ENCODE measurements at regions not wholly inside any gene's neighbourhood (a gene's known extent, or its start where the extent isn't known, plus 50 kb on each side); places are given as distances from the start of the nearest gene placed in this dataset.

DNA sequence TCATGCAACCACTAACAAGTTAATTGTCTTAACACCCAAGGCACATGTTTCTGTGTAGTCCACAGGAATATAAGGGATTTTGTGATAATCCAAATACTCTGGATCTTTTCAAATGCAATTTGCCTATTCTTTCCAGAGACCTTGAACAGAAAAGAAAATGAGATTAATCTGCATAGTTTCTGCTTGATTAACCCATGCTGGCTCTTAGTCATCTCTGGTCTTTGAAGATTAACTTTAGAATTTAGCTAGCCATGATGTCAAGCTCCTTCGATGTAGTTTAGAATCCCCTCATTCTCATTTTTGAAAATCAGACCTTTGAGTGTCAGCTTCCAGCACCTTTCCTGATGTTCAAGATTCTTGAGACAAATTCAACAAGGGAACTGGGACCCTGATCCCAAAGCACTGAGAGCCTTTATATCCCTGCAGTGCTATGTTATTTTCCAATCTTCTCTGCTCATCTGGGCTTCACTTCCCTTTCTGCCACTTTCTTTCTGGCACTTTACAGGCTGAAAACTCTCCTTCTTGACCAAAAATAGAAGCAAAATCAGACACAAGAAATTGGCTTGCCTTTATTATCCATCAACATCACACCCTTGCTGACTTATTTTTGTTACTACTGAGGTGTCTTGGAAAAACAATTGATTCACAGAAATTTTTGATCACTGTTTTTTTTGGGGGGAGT is 155.5 kb downstream of the PALM2AKAP2 start:
- TF ChIP-seq, protein P1, sequence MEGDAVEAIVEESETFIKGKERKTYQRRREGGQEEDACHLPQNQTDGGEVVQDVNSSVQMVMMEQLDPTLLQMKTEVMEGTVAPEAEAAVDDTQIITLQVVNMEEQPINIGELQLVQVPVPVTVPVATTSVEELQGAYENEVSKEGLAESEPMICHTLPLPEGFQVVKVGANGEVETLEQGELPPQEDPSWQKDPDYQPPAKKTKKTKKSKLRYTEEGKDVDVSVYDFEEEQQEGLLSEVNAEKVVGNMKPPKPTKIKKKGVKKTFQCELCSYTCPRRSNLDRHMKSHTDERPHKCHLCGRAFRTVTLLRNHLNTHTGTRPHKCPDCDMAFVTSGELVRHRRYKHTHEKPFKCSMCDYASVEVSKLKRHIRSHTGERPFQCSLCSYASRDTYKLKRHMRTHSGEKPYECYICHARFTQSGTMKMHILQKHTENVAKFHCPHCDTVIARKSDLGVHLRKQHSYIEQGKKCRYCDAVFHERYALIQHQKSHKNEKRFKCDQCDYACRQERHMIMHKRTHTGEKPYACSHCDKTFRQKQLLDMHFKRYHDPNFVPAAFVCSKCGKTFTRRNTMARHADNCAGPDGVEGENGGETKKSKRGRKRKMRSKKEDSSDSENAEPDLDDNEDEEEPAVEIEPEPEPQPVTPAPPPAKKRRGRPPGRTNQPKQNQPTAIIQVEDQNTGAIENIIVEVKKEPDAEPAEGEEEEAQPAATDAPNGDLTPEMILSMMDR (conservative IDR thresholded peaks at IDR 0.05; ENCODE audit: low read depth, low read length), result no peak
- no peak for TF ChIP-seq EZH2 (IDR thresholded peaks at IDR 0.05; ENCODE audit: low read length, unreplicated experiment)

Measured in PC-3 (cell line).